ENCODE measurements at regions not wholly inside any gene's neighbourhood (a gene's known extent, or its start where the extent isn't known, plus 50 kb on each side); places are given as distances from the start of the nearest gene placed in this dataset.

- TF ChIP-seq CTCF (IDR thresholded peaks at IDR 0.05; ENCODE audit: low read length) = no peak
- TF ChIP-seq EZH2 (IDR thresholded peaks at IDR 0.05; ENCODE audit: borderline replicate concordance, low read length) = no peak
These were observed 96.3 kb upstream of the TNPO1 start for GRCh38 chr5:72720205-72720604.

Data from OCI-LY1 (cell line).